Activated B cell treated with CpG ODN at 0.5 μM for 24 hours (primary cell): ENCODE measurements at regions not wholly inside any gene's neighbourhood (a gene's known extent, or its start where the extent isn't known, plus 50 kb on each side); places are given as distances from the start of the nearest gene placed in this dataset.

Experiments used
- ATAC-seq: fragments of 200-7000 bp; cut with Tn5 transposase; one replicate; pipeline ENCODE4 v1.10.0; 2021; ENCODE audit warnings: low read depth, mild to moderate bottlenecking, moderate library complexity
- CTCF ChIA-PET: fragments of 350-600 bp; sonication (Branson Sonifier 250); formaldehyde crosslinking; loops from one replicate; lab custom pipeline; 2021; ENCODE audit warnings: antibody characterized with exemption; lab: Charles Lee
- POLR2A ChIA-PET: fragments of 350-600 bp; sonication (Branson Sonifier 250); formaldehyde crosslinking; loops from one replicate; lab custom pipeline; 2021; ENCODE audit warnings: antibody characterized with exemption; lab: Charles Lee
- DNase-seq: peaks from one replicate; pipeline ENCODE4 v3.0.0; 2022
- H3K27ac Mint-ChIP-seq: one replicate; pipeline ENCODE4 v1.8.0; 2020; ENCODE audit warnings: mixed read lengths
- H3K27me3 Mint-ChIP-seq: one replicate; pipeline ENCODE4 v1.8.0; 2021; ENCODE audit warnings: mixed read lengths
- H3K36me3 Mint-ChIP-seq: one replicate; pipeline ENCODE4 v1.8.0; 2021; ENCODE audit warnings: low read depth, mixed read lengths
- H3K4me1 Mint-ChIP-seq: one replicate; pipeline ENCODE4 v1.8.0; 2021; ENCODE audit warnings: mixed read lengths
- H3K4me3 Mint-ChIP-seq: one replicate; pipeline ENCODE4 v1.8.0; 2020; ENCODE audit warnings: mild to moderate bottlenecking, mixed read lengths
- H3K9me3 Mint-ChIP-seq: one replicate; pipeline ENCODE4 v1.8.0; 2020; ENCODE audit warnings: mixed read lengths
- intact Hi-C: fragments of 100-400 bp; cut with micrococcal nuclease; formaldehyde crosslinking; loops from one replicate; pipeline ENCODE4 v1.15.1; 2024
- TF ChIP-seq, protein P1 (sequence below): fragments of 200-600 bp; IDR thresholded peaks from one replicate; pipeline ENCODE4 v1.8.0; 2022; ENCODE audit warnings: antibody characterized with exemption, mild to moderate bottlenecking

DNA sequence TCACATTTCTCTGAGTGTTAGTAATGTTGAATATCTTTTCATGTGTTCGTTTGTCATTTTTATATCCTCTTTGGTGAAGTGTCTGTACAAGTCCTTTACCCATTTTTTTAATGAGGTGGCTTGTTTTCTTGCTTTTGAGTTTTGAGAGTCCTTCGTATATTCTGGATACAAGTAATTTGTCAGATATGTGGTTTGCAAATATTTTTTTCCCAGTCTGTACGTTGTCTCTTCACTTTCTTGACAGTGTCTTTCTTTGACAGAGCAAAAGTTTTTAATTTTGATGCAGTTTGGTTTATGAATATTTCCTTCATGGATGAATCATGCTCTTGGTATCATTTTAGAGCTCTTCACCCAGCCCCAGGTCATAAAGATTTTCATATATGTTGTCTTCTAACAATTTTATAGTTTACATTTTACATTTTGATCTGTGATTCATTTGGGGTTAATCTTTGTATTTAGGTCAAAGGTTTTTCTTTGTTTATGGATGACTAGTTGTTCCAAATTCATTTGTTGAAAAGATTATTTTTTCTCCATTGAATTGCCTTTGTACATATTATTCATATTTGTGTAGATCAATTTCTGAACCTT, 152.5 kb downstream of the MRPL14 start:
- intact Hi-C loops: no loop called here
- Mint-ChIP-seq H3K4me1 (no peaks in the 10 kb centered on the region), H3K4me3 (no peak overlapping the region), H3K27me3 (peaks cover 8% of the 10 kb centered on the region), H3K36me3 (no peaks in the 10 kb centered on the region), H3K27ac (no peak overlapping the region), H3K9me3 (peaks cover 8% of the 10 kb centered on the region)
- ChIA-PET POLR2A (no interaction called here), CTCF (no interaction called here)
- TF ChIP-seq, protein P1, sequence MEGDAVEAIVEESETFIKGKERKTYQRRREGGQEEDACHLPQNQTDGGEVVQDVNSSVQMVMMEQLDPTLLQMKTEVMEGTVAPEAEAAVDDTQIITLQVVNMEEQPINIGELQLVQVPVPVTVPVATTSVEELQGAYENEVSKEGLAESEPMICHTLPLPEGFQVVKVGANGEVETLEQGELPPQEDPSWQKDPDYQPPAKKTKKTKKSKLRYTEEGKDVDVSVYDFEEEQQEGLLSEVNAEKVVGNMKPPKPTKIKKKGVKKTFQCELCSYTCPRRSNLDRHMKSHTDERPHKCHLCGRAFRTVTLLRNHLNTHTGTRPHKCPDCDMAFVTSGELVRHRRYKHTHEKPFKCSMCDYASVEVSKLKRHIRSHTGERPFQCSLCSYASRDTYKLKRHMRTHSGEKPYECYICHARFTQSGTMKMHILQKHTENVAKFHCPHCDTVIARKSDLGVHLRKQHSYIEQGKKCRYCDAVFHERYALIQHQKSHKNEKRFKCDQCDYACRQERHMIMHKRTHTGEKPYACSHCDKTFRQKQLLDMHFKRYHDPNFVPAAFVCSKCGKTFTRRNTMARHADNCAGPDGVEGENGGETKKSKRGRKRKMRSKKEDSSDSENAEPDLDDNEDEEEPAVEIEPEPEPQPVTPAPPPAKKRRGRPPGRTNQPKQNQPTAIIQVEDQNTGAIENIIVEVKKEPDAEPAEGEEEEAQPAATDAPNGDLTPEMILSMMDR: no peak
- no peak for ATAC-seq
- DNase-seq: no peak

DNA sequence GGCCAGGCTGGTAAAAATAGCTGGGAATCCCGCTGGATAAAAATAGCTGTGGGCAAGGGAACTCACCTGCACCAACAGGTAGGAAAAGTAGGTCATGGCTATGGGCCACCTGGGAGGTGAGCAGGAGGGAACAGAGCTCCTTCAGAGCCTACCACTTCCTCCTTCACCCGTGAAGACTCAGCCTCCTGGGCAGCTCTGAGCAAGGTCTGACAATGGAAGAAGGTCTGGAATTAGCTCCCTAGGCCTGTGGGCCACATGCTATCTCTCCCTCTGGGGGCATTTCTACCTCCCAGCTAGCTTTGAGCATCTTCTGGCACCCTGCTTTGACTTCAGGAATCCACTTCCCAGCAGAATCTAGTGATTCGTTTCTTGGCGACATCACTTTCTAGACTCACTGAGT, 153.9 kb downstream of the MRPL14 start:
- peaks cover 3% of the 10 kb centered on the region for H3K27me3 Mint-ChIP-seq
- H3K36me3 Mint-ChIP-seq: no peaks in the 10 kb centered on the region
- CTCF ChIA-PET: no interaction called here
- ATAC-seq: no peak
- TF ChIP-seq, protein P1: no peak
- intact Hi-C loops: no loop called here
- H3K4me3 Mint-ChIP-seq: no peak overlapping the region
- POLR2A ChIA-PET: no interaction called here
- H3K27ac Mint-ChIP-seq: no peak overlapping the region
- H3K9me3 Mint-ChIP-seq: peaks cover 8% of the 10 kb centered on the region
- no peaks in the 10 kb centered on the region for H3K4me1 Mint-ChIP-seq
- DNase-seq: no peak

DNA sequence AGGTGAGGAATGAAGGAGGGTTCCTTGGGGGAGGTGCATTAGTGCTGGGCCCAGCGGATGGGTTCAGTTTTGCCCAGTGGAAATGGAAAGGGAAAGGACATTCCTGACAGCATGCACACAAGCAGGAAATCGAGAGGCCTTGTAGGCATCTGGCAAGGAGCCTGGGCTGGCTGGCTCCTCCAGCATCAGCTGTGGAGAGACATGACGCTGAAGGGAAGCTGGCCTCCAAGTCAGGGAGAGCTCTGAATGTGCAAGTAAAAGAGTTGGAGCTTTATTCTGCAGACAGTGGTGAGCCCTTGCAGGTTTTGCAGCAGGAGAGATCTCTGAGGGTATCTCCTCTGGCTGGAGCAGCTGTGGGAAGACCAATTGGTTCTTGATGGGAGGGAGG, 154.3 kb downstream of the MRPL14 start:
- intact Hi-C loops: no loop called here
- peaks cover 2% of the 10 kb centered on the region for H3K27me3 Mint-ChIP-seq
- TF ChIP-seq, protein P1: no peak
- H3K36me3 Mint-ChIP-seq: no peaks in the 10 kb centered on the region
- POLR2A ChIA-PET: no interaction called here
- H3K4me3 Mint-ChIP-seq: no peak overlapping the region
- no peaks in the 10 kb centered on the region for H3K4me1 Mint-ChIP-seq
- CTCF ChIA-PET: no interaction called here
- H3K27ac Mint-ChIP-seq: no peak overlapping the region
- H3K9me3 Mint-ChIP-seq: peaks cover 8% of the 10 kb centered on the region
- ATAC-seq (no peak), DNase-seq (no peak)

DNA sequence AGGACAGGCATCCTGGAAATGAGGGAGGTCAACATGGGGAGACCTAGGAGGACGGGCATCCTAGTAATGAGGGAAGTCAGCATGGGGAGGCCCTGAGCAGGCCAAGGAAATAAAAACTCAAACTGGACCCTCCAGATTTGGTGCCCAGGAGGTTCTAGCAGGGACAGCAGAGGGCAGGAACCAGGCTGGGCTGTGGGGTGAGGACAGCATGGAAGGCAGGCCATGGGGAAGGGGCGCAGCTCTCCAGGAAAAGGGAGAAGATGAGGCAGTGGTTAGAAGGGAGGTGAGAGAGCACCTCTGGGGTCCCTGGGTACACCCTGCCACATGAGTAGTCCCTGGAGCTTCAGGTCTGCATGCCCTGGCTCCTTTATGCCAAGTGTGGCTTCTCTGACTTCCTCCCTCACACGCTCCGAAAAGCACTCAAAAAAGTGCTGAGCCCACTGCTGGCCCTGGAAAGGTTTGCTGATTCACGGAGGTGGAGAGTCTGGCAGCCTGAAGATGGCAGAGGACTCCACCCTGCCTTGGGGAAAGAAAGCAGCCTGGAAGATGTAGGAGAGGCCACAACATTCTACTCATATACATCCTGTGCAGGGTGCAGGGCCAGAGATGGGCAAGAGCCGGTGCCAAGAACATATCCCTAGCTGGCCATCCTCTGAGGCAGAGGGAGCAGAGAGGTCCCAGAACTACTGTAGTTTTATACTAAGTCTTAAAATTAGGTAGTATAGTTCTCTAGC, 154.9 kb downstream of the MRPL14 start:
- intact Hi-C loops: no loop called here
- ChIA-PET CTCF (no interaction called here), POLR2A (no interaction called here)
- Mint-ChIP-seq H3K27ac (no peak overlapping the region), H3K4me3 (no peak overlapping the region), H3K9me3 (peaks cover 8% of the 10 kb centered on the region), H3K36me3 (no peaks in the 10 kb centered on the region), H3K27me3 (peaks cover 3% of the 10 kb centered on the region), H3K4me1 (no peaks in the 10 kb centered on the region)
- ATAC-seq (no peak), DNase-seq (no peak)
- TF ChIP-seq, protein P1: no peak

DNA sequence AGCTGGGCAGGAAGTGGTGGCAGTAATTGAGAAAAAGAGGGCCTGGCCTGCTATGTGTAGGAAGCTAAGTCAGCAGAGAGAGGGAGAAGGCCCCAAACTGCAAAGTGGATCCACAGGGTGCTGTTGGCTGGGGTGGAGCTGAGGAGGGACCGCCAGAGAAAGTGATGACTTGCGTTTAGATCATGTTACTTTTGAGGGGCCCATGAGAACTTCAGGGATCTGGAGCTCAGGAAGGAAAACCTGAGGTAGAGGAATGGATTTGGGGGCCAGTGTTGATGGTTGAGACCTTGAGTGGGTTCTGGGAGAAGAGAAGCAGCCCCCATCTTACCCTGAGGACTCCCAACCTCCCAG, 155.5 kb downstream of the MRPL14 start:
- POLR2A ChIA-PET: no interaction called here
- H3K4me3 Mint-ChIP-seq: no peak overlapping the region
- H3K9me3 Mint-ChIP-seq: peaks cover 8% of the 10 kb centered on the region
- H3K27ac Mint-ChIP-seq: no peak overlapping the region
- DNase-seq (no peak), ATAC-seq (no peak)
- CTCF ChIA-PET: no interaction called here
- intact Hi-C loops: no loop called here
- TF ChIP-seq, protein P1: no peak
- no peaks in the 10 kb centered on the region for H3K4me1 Mint-ChIP-seq
- H3K27me3 Mint-ChIP-seq: peaks cover 9% of the 10 kb centered on the region
- H3K36me3 Mint-ChIP-seq: no peaks in the 10 kb centered on the region
